ENCODE measurements at regions not wholly inside any gene's neighbourhood (a gene's known extent, or its start where the extent isn't known, plus 50 kb on each side); places are given as distances from the start of the nearest gene placed in this dataset.

- ATAC-seq (ENCODE audit: low read depth) (no peak), DNase-seq (no peak)
- H3K27me3 Mint-ChIP-seq: peaks cover 11% of the 10 kb centered on the region
- no peaks in the 10 kb centered on the region for H3K9me3 Mint-ChIP-seq
- no peak overlapping the region for H3K27ac Mint-ChIP-seq
- no peak overlapping the region for H3K4me3 Mint-ChIP-seq
- H3K36me3 Mint-ChIP-seq: no peaks in the 10 kb centered on the region
- H3K4me1 Mint-ChIP-seq: peaks cover 4% of the 10 kb centered on the region
- POLR2A ChIA-PET: no interaction called here
Observed at GRCh38 chr3:176926688-176927087, 270.6 kb downstream of the TBL1XR1 start.

GRCh38 chr3:176926034-176926433, 271.2 kb downstream of the TBL1XR1 start:
- ATAC-seq (ENCODE audit: low read depth): no peak
- Mint-ChIP-seq H3K36me3 (no peaks in the 10 kb centered on the region), H3K9me3 (no peaks in the 10 kb centered on the region), H3K4me3 (no peak overlapping the region), H3K4me1 (peaks cover 4% of the 10 kb centered on the region), H3K27me3 (peaks cover 11% of the 10 kb centered on the region), H3K27ac (no peak overlapping the region)
- DNase-seq: no peak
- POLR2A ChIA-PET: no interaction called here

GRCh38 chr3:176920766-176921160, 276.5 kb downstream of the TBL1XR1 start:
- POLR2A ChIA-PET: no interaction called here
- Mint-ChIP-seq H3K27ac (no peak overlapping the region), H3K9me3 (no peaks in the 10 kb centered on the region), H3K4me1 (no peaks in the 10 kb centered on the region), H3K36me3 (no peaks in the 10 kb centered on the region), H3K4me3 (no peak overlapping the region), H3K27me3 (no peaks in the 10 kb centered on the region)
- ATAC-seq (ENCODE audit: low read depth) (no peak), DNase-seq (no peak)

GRCh38 chr3:176919836-176920765, 277.2 kb downstream of the TBL1XR1 start:
- H3K9me3 Mint-ChIP-seq: no peaks in the 10 kb centered on the region
- no peaks in the 10 kb centered on the region for H3K36me3 Mint-ChIP-seq
- no peaks in the 10 kb centered on the region for H3K27me3 Mint-ChIP-seq
- ATAC-seq (ENCODE audit: low read depth): no peak
- H3K27ac Mint-ChIP-seq: no peak overlapping the region
- no peaks in the 10 kb centered on the region for H3K4me1 Mint-ChIP-seq
- no peak overlapping the region for H3K4me3 Mint-ChIP-seq
- DNase-seq: no peak
- POLR2A ChIA-PET: no interaction called here

- no peaks in the 10 kb centered on the region for H3K4me1 Mint-ChIP-seq
- H3K36me3 Mint-ChIP-seq: no peaks in the 10 kb centered on the region
- DNase-seq: no peak
- H3K4me3 Mint-ChIP-seq: no peak overlapping the region
- POLR2A ChIA-PET: no interaction called here
- no peaks in the 10 kb centered on the region for H3K27me3 Mint-ChIP-seq
- H3K27ac Mint-ChIP-seq: no peak overlapping the region
- no peak for ATAC-seq (ENCODE audit: low read depth)
- no peaks in the 10 kb centered on the region for H3K9me3 Mint-ChIP-seq
Observed at GRCh38 chr3:176916777-176917176, 280.5 kb downstream of the TBL1XR1 start.

- Mint-ChIP-seq H3K4me1 (no peaks in the 10 kb centered on the region), H3K27me3 (peaks cover 4% of the 10 kb centered on the region), H3K36me3 (no peaks in the 10 kb centered on the region), H3K27ac (no peak overlapping the region), H3K9me3 (no peaks in the 10 kb centered on the region), H3K4me3 (no peak overlapping the region)
- POLR2A ChIA-PET: no interaction called here
- ATAC-seq (ENCODE audit: low read depth): no peak
- no peak for DNase-seq
Observed at GRCh38 chr3:176914764-176915163, 282.5 kb downstream of the TBL1XR1 start.

GRCh38 chr3:176911579-176911978, 285.7 kb downstream of the TBL1XR1 start:
- no peaks in the 10 kb centered on the region for H3K4me1 Mint-ChIP-seq
- no peak overlapping the region for H3K4me3 Mint-ChIP-seq
- H3K27ac Mint-ChIP-seq: no peak overlapping the region
- DNase-seq: no peak
- no peaks in the 10 kb centered on the region for H3K36me3 Mint-ChIP-seq
- H3K9me3 Mint-ChIP-seq: no peaks in the 10 kb centered on the region
- H3K27me3 Mint-ChIP-seq: peaks cover 7% of the 10 kb centered on the region
- POLR2A ChIA-PET: no interaction called here
- no peak for ATAC-seq (ENCODE audit: low read depth)

GRCh38 chr3:176909044-176909443, 288.2 kb downstream of the TBL1XR1 start:
- Mint-ChIP-seq H3K4me3 (no peak overlapping the region), H3K27ac (no peak overlapping the region), H3K4me1 (no peaks in the 10 kb centered on the region), H3K27me3 (peaks cover 12% of the 10 kb centered on the region), H3K36me3 (no peaks in the 10 kb centered on the region), H3K9me3 (no peaks in the 10 kb centered on the region)
- DNase-seq (no peak), ATAC-seq (ENCODE audit: low read depth) (no peak)
- POLR2A ChIA-PET: no interaction called here

GRCh38 chr3:176906046-176906905, 291.0 kb downstream of the TBL1XR1 start:
- Mint-ChIP-seq H3K9me3 (no peaks in the 10 kb centered on the region), H3K36me3 (no peaks in the 10 kb centered on the region), H3K27ac (no peak overlapping the region), H3K27me3 (peaks cover 12% of the 10 kb centered on the region), H3K4me1 (no peaks in the 10 kb centered on the region), H3K4me3 (no peak overlapping the region)
- POLR2A ChIA-PET: no interaction called here
- ATAC-seq (ENCODE audit: low read depth) (no peak), DNase-seq (no peak)

GRCh38 chr3:176905331-176905730, 292.0 kb downstream of the TBL1XR1 start:
- ATAC-seq (ENCODE audit: low read depth) (no peak), DNase-seq (no peak)
- H3K4me3 Mint-ChIP-seq: no peak overlapping the region
- H3K27ac Mint-ChIP-seq: no peak overlapping the region
- POLR2A ChIA-PET: no interaction called here
- H3K27me3 Mint-ChIP-seq: peaks cover 8% of the 10 kb centered on the region
- no peaks in the 10 kb centered on the region for H3K36me3 Mint-ChIP-seq
- no peaks in the 10 kb centered on the region for H3K9me3 Mint-ChIP-seq
- no peaks in the 10 kb centered on the region for H3K4me1 Mint-ChIP-seq

- H3K4me1 Mint-ChIP-seq: no peaks in the 10 kb centered on the region
- H3K9me3 Mint-ChIP-seq: no peaks in the 10 kb centered on the region
- no peak for DNase-seq
- H3K27me3 Mint-ChIP-seq: peaks cover 14% of the 10 kb centered on the region
- no peak overlapping the region for H3K27ac Mint-ChIP-seq
- POLR2A ChIA-PET: no interaction called here
- H3K4me3 Mint-ChIP-seq: no peak overlapping the region
- no peaks in the 10 kb centered on the region for H3K36me3 Mint-ChIP-seq
- ATAC-seq (ENCODE audit: low read depth): no peak
Observed at GRCh38 chr3:176904506-176904905, 292.8 kb downstream of the TBL1XR1 start.

GRCh38 chr3:176896640-176897039, 300.6 kb downstream of the TBL1XR1 start:
- POLR2A ChIA-PET: no interaction called here
- peaks cover 18% of the 10 kb centered on the region for H3K27me3 Mint-ChIP-seq
- no peaks in the 10 kb centered on the region for H3K36me3 Mint-ChIP-seq
- H3K9me3 Mint-ChIP-seq: peaks cover 8% of the 10 kb centered on the region
- no peak for DNase-seq
- no peak for ATAC-seq (ENCODE audit: low read depth)
- H3K4me3 Mint-ChIP-seq: no peak overlapping the region
- no peaks in the 10 kb centered on the region for H3K4me1 Mint-ChIP-seq
- H3K27ac Mint-ChIP-seq: no peak overlapping the region

GRCh38 chr3:176896165-176896564, 301.1 kb downstream of the TBL1XR1 start:
- no peaks in the 10 kb centered on the region for H3K36me3 Mint-ChIP-seq
- H3K4me3 Mint-ChIP-seq: no peak overlapping the region
- DNase-seq (no peak), ATAC-seq (ENCODE audit: low read depth) (no peak)
- H3K27ac Mint-ChIP-seq: no peak overlapping the region
- POLR2A ChIA-PET: no interaction called here
- H3K27me3 Mint-ChIP-seq: peaks cover 18% of the 10 kb centered on the region
- no peaks in the 10 kb centered on the region for H3K4me1 Mint-ChIP-seq
- peaks cover 8% of the 10 kb centered on the region for H3K9me3 Mint-ChIP-seq

- POLR2A ChIA-PET: no interaction called here
- H3K4me3 Mint-ChIP-seq: no peak overlapping the region
- no peaks in the 10 kb centered on the region for H3K4me1 Mint-ChIP-seq
Observed at GRCh38 chr3:176879710-176880109, 317.6 kb downstream of the TBL1XR1 start.

More at GRCh38 chr3:176879710-176880109, 317.6 kb downstream of the TBL1XR1 start:
- ATAC-seq (ENCODE audit: low read depth): no peak
- Mint-ChIP-seq H3K9me3 (peaks cover 4% of the 10 kb centered on the region), H3K27ac (no peak overlapping the region), H3K27me3 (no peaks in the 10 kb centered on the region), H3K36me3 (no peaks in the 10 kb centered on the region)
- no peak for DNase-seq
